ELR (cell line): ENCODE measurements at regions not wholly inside any gene's neighbourhood (a gene's known extent, or its start where the extent isn't known, plus 50 kb on each side); places are given as distances from the start of the nearest gene placed in this dataset.

Experiments
- DNase-seq: peaks from one replicate; pipeline ENCODE4 v3.0.0-alpha.2; 2015; ENCODE audit warnings: low read depth

GRCh38 chr7:27299861-27300260 lies 57.3 kb downstream of the EVX1 start:
- DNase-seq = no peak

GRCh38 chr7:27300421-27300820 lies 57.8 kb downstream of the EVX1 start:
- peak; percentile 63 for DNase-seq

GRCh38 chr7:27302590-27302989 lies 60.0 kb downstream of the EVX1 start:
- DNase-seq = no peak

- no peak for DNase-seq
These were observed 60.4 kb downstream of the EVX1 start for GRCh38 chr7:27303026-27303425.

- no peak for DNase-seq
These were observed 63.3 kb downstream of the EVX1 start for GRCh38 chr7:27305854-27306253.

- no peak for DNase-seq
These were observed 70.2 kb downstream of the EVX1 start for GRCh38 chr7:27312820-27313219.

- no peak for DNase-seq
These were observed 71.5 kb downstream of the EVX1 start for GRCh38 chr7:27314111-27314510.

- no peak for DNase-seq
These were observed 72.5 kb downstream of the EVX1 start for GRCh38 chr7:27315066-27315465.

- no peak for DNase-seq
These were observed 73.7 kb downstream of the EVX1 start for GRCh38 chr7:27316311-27316710.

GRCh38 chr7:27324246-27324645 lies 81.6 kb downstream of the EVX1 start:
- no peak for DNase-seq

- peak; percentile 19 for DNase-seq
These were observed 87.3 kb downstream of the EVX1 start for GRCh38 chr7:27329909-27330308.

GRCh38 chr7:27339478-27339877 lies 96.9 kb downstream of the EVX1 start:
- peak; percentile 60 for DNase-seq

- no peak for DNase-seq
These were observed 101.9 kb downstream of the EVX1 start for GRCh38 chr7:27344471-27344870.

- DNase-seq = no peak
These were observed 102.7 kb downstream of the EVX1 start for GRCh38 chr7:27345164-27345887.

GRCh38 chr7:27345997-27346396 lies 103.4 kb downstream of the EVX1 start:
- DNase-seq = no peak

- peak; percentile 92 for DNase-seq
These were observed 104.1 kb downstream of the EVX1 start for GRCh38 chr7:27346531-27347275.

GRCh38 chr7:27347276-27347640 lies 104.7 kb downstream of the EVX1 start:
- DNase-seq = no peak

GRCh38 chr7:27349621-27350020 lies 107.0 kb downstream of the EVX1 start:
- DNase-seq = no peak

- no peak for DNase-seq
These were observed 108.5 kb downstream of the EVX1 start for GRCh38 chr7:27351137-27351536.

- no peak for DNase-seq
These were observed 109.2 kb downstream of the EVX1 start for GRCh38 chr7:27351786-27352185.

GRCh38 chr7:27359181-27360125 lies 116.9 kb downstream of the EVX1 start:
- DNase-seq = no peak

GRCh38 chr7:27361522-27361921 lies 118.9 kb downstream of the EVX1 start:
- no peak for DNase-seq

GRCh38 chr7:27362026-27362425 lies 119.4 kb downstream of the EVX1 start:
- no peak for DNase-seq
